ENCODE measurements at regions not wholly inside any gene's neighbourhood (a gene's known extent, or its start where the extent isn't known, plus 50 kb on each side); places are given as distances from the start of the nearest gene placed in this dataset.

GRCh38 chr19:28563964-28564921 lies 648.7 kb downstream of the UQCRFS1 start:
- TF ChIP-seq EZH2 (IDR thresholded peaks at IDR 0.05; ENCODE audit: low read depth) = no peak
- no peak for TF ChIP-seq CTCF (conservative IDR thresholded peaks at IDR 0.05)

All from PC-9 (cell line).